T-helper 2 cell (primary cell): ENCODE measurements at regions not wholly inside any gene's neighbourhood (a gene's known extent, or its start where the extent isn't known, plus 50 kb on each side); places are given as distances from the start of the nearest gene placed in this dataset.
"Not testable (repeated sequence)": the region's sequence is repeated elsewhere in the genome, so short reads cannot be mapped to it uniquely, and the experiment has no call there.

ENCODE experiments used
- DNase-seq, 5 experiments: peaks; one replicate each; pipeline versions ENCODE4 v3.0.0 to v3.0.0-alpha.2; 2012 to 2022

- DNase-seq, result no peak
Measured at GRCh38 chr11:41519696-41520095, 60.2 kb upstream of the LRRC4C start.

GRCh38 chr11:41522391-41522790, 62.9 kb upstream of the LRRC4C start:
- DNase-seq, result no peak

- DNase-seq, result no peak
Measured at GRCh38 chr11:41522899-41523672, 63.6 kb upstream of the LRRC4C start.

GRCh38 chr11:41527530-41527929, 68.1 kb upstream of the LRRC4C start:
- DNase-seq, result no peak

- no peak for DNase-seq
Measured at GRCh38 chr11:41532413-41532812, 73.0 kb upstream of the LRRC4C start.

- no peak for DNase-seq
Measured at GRCh38 chr11:41533761-41534160, 74.3 kb upstream of the LRRC4C start.

GRCh38 chr11:41534391-41534790, 74.9 kb upstream of the LRRC4C start:
- no peak for DNase-seq

- no peak for DNase-seq
Measured at GRCh38 chr11:41534861-41535260, 75.4 kb upstream of the LRRC4C start.

GRCh38 chr11:41536021-41536568, 76.6 kb upstream of the LRRC4C start:
- no peak for DNase-seq

- not testable (repeated sequence) for DNase-seq
Measured at GRCh38 chr11:41544902-41545301, 85.5 kb upstream of the LRRC4C start.

- no peak for DNase-seq
Measured at GRCh38 chr11:41578421-41579051, 119.1 kb upstream of the LRRC4C start.

- DNase-seq, result no peak
Measured at GRCh38 chr11:41579546-41579945, 120.1 kb upstream of the LRRC4C start.

GRCh38 chr11:41609511-41609910, 150.1 kb upstream of the LRRC4C start:
- DNase-seq, result no peak

- no peak for DNase-seq
Measured at GRCh38 chr11:41612415-41612814, 153.0 kb upstream of the LRRC4C start.

- no peak for DNase-seq
Measured at GRCh38 chr11:41613326-41613725, 153.9 kb upstream of the LRRC4C start.

- no peak for DNase-seq
Measured at GRCh38 chr11:41622707-41623359, 163.4 kb upstream of the LRRC4C start.

- no peak for DNase-seq
Measured at GRCh38 chr11:41659985-41660384, 200.5 kb upstream of the LRRC4C start.

GRCh38 chr11:41660585-41660984, 201.1 kb upstream of the LRRC4C start:
- no peak for DNase-seq

GRCh38 chr11:41665441-41666360, 206.2 kb upstream of the LRRC4C start:
- DNase-seq, result no peak

- no peak for DNase-seq
Measured at GRCh38 chr11:41666951-41667653, 207.7 kb upstream of the LRRC4C start.

- DNase-seq, result no peak
Measured at GRCh38 chr11:41675205-41675604, 215.8 kb upstream of the LRRC4C start.

GRCh38 chr11:41713030-41713429, 253.6 kb upstream of the LRRC4C start:
- DNase-seq, result no peak
